ENCODE measurements at regions not wholly inside any gene's neighbourhood (a gene's known extent, or its start where the extent isn't known, plus 50 kb on each side); places are given as distances from the start of the nearest gene placed in this dataset.
"Not testable (repeated sequence)": the region's sequence is repeated elsewhere in the genome, so short reads cannot be mapped to it uniquely, and the experiment has no call there.

DNA sequence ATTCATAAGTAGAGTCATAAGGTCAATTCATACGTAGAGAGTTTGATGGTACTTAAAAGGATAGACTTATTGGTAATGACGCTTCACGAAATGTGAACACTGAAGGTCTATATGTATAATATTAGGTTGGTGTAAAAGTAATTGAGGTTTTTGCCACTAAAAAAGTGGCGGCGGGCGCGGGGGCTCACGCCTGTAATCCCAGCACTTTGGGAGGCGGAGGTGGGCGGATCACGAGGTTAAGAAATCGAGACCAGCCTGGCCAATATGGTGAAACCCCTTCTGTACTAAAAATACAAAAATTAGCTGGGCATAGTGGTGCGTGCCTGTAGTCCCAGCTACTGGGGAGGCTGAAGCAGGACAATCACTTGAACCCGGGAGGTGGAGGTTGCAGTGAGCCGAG, 1721.1 kb downstream of the SUCLG1 start:
- DNase-seq = not testable (repeated sequence)

- no peak for DNase-seq
Observed at GRCh38 chr2:82735336-82735735, 1723.7 kb downstream of the SUCLG1 start.

DNA sequence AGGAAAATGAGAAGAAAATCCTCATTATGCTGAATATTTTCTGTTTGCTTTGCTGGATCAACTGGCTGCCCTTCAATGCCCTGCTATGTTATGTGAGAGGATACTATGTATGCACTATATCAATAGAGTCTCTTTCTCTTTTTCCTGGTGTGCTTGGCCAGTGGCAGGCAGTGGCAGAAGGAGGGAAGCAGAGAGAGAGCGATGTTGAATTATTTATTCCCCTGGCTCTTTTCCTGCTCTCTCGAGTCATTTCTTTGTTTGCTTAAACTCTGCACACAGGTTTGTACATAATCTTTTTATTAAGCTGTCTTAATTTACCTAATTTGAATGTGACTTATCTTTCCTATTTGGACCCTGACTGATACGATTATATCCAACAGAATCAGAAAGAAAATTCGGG, 1727.3 kb downstream of the SUCLG1 start:
- DNase-seq = no peak

DNA sequence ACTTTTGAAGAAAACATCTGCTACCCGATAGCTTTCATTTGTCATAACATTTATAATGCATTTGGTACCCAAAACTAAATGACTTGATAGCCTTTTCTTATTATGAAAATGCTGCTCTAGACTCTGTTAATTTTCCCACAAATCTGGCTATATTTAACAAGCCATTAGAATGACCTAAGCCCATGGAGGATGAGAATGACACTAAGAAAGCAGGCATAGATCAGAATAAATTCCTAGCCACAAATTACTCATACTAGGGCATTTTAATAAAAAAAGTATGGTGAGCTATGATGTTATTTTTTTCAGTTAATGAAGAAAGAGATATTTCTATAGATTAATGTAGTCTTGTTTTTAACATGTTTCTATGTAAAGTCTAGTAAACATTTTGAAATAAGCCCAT, 1728.3 kb downstream of the SUCLG1 start:
- DNase-seq = no peak

- no peak for DNase-seq
Observed at GRCh38 chr2:82728090-82728489, 1731.0 kb downstream of the SUCLG1 start.

DNA sequence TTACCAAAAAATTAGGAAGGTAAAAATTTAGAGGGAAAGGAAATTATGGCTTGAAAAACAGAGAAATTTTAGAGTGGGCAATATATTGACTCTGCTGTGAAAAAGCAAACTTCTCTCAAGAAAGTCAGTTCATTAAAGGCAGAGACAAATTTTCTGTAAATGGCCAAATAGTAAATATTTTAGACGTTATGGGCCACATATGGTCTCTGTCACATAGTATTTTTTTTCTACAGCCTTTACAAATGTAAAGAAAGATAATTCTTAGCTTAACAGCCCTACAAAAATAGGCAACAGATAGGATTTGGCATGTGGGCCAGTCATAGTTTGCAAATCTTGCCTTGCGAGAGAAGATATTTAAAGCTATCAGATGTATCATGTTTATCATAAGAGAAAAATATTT, 1750.4 kb downstream of the SUCLG1 start:
- DNase-seq = no peak

GRCh38 chr2:82697231-82697630, 1761.8 kb downstream of the SUCLG1 start:
- DNase-seq = no peak

DNA sequence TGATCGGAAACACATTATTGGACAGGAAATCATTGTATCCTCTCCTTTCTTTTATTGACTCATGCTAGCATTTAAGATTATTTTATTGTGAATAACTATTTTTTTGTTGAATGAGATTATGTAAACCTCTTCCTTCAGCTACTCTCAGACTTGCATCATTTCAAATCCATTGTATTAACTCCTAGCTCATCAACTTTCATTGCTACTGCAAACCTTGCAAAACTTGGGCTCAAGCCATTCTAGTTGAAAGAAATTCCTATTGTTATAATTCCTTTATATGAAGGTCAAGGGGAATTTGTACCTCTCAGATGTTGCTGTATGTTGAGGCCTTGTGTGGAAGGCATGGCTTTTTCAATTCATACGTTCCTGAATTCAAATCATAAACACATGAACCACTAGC, 1764.6 kb downstream of the SUCLG1 start:
- DNase-seq = no peak

DNA sequence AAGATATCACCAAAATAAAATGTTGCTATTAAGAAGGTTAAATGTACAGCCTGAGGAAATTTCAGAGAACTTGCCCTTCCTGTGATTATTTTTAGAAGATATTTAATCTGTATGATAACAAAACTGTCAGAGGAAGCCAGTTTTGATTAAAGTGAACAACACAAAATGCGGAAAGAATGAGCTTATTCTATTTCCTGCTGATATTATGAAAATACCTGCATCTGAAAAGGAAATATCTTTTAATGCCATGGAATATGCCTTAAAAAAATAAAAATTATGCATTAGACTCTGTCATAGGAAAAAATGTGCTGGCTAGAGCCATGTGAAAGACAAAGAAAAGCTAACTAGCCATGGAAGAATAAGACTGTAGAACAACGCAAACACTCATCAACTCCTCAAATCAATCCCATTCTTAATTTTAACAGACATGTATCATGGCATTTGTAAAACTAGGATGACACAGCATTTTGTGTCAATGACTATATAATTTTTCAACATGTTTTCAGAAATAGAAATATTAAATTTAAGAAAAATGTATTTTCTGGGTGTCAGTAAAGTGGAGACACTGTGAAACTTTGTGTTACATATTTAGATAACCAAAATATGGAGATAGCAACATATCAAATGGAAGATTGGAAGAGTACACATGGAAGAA, 1768.2 kb downstream of the SUCLG1 start:
- DNase-seq = no peak

- DNase-seq = no peak
Observed at GRCh38 chr2:82675186-82675585, 1783.9 kb downstream of the SUCLG1 start.

DNA sequence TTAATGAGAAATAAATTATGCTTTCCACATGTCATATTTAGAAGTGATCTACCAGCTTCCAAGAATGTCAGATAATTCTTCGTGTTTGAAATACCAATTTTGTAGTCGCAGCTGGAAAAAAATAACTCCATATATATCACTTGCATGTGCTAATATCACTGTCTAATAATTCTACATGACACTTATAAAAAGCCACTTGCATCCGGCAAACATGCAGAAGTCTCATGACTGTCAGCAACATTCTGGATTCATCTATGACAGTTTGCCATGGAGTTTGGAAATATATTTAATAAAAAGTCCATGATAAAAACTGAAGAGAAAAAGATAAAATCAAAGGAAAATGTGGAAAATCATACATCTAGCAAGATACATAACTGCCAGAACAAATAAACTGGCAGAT, 1784.4 kb downstream of the SUCLG1 start:
- no peak for DNase-seq

DNA sequence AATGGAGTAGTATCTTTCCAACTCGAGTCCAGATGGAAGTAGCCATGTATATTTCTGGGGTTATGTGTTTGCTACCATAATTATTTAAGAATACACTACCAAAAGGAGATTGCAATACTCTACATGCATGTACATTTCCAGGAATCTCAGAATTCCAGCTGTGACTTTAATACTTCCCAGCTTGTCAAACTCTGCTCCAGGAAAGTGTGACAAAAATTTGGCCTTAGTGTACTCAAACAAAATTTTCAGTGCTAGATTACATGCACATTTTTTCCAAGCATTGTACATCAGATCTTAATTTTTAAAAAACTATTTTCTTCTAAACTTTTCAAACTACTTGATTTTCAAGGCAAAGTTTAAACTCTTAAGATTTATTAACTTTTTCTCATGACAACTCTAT, 1791.6 kb downstream of the SUCLG1 start:
- DNase-seq = no peak

GRCh38 chr2:82665691-82666090, 1793.4 kb downstream of the SUCLG1 start:
- no peak for DNase-seq

GRCh38 chr2:82657106-82657505, 1802.0 kb downstream of the SUCLG1 start:
- no peak for DNase-seq

DNA sequence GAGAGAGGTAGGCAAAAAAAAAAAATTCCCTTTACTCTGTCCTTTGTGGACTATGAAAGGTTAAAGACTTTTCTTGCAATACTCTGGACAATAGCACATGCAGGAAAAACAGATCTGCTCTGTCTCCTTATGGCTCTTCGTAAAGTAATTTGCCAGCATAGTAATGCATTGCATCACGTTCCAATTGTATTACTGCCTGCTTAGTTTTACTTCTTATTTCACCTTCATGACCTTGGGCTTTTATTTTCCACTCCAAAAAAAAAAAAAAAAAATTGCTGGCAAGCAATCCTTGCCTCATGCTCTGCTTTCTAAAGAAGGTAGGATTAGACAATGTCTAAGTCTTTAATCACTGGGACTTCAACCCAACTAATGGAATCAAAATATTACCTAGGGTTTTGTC, 1802.7 kb downstream of the SUCLG1 start:
- peak; percentile 4 for DNase-seq

DNA sequence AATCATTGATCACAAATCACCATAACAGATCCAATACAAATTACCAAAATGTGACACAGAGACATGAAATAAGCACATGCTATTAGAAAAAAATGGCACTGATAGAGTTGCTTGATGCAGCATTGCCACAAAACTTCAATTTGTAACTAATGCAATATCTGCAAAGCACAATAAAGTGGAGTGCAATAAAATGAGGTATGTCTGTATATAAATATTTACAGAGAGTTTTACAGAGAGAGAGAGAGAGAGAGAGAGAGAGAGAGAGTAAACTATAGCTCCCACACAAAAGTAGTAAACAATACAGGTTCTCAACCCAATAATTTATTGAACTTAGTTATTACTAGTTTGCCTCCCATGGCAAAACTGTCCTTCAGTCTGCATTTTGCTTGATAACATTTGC, 1807.0 kb downstream of the SUCLG1 start:
- DNase-seq = no peak

GRCh38 chr2:82650038-82650437, 1809.0 kb downstream of the SUCLG1 start:
- no peak for DNase-seq

DNA sequence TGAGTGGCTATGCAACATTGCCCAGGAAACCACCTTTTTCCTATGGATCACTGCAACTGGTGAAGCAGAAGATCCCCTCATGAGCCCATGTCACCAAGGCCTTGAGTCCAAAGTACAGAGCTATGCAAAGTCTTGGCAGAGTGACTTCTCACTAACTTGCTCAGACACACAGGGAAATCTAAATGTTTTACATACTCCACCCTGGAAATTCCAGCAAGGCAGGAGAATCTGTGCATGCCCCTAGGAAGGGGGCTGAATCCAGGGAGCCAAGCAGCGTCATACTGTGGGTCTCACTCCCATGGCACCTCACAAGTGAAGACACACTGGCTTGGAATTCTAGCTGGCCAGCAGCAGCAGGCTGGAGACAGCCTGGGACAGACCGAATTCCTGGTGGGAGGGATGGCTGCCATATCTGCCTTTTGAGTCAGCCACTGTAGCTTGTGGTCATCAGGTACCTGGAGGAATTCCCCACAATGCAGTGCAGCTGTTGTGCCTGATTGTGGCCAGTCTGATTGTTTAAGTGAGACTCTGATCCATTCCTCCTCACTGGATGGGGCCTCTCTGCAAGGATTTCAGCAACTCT, 1817.4 kb downstream of the SUCLG1 start:
- no peak for DNase-seq

DNA sequence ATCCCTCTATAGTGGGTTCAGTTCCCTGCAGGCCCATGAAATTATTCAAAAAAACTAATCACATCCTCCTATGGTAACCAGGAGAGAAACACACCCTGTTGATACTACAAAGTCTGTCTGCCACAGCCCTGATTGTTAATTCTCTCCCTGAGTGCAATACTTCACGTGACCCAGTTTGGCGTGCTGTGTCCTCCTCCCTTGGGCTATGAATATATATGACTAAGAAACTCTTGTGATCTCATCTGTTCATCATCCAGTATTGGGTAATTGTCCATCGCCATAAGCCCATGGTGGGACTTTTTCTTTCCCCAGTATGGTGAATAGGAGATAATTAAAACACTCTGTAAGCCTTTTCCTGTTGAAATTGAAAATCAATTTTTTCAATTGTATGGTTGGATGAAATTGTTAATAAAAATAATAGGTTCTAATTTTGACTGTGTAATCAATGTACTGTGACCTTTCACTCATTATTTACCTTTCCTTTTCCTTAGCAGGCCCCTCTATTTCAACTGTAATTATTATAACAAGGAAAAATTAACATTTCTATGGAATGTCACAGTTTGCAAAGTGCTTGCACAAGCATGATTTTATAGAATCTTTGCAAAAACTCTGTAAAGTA, 1822.6 kb downstream of the SUCLG1 start:
- DNase-seq = no peak

- DNase-seq = no peak
Observed at GRCh38 chr2:82599021-82599420, 1860.1 kb downstream of the SUCLG1 start.

DNA sequence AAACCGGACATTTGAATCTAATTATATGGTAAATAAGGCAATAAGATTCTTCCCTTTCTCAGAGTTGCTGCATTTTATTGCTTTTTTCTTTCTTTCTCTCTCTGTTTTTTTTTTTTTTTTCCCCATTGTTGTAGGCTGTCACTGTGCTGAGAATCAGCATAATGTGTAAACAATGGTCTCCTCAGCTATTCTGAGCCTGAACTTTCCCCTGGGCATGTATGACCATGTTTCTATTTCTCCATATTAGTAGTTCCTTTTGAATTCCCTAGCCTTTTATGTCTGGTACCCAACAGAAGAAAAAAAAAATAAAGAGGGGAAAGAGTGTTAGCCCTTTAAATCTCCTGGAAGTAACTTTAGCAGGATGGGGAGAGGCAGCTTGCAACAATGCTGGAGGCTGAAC, 1862.5 kb downstream of the SUCLG1 start:
- DNase-seq = no peak

- no peak for DNase-seq
Observed at GRCh38 chr2:82591718-82592117, 1867.4 kb downstream of the SUCLG1 start.

DNA sequence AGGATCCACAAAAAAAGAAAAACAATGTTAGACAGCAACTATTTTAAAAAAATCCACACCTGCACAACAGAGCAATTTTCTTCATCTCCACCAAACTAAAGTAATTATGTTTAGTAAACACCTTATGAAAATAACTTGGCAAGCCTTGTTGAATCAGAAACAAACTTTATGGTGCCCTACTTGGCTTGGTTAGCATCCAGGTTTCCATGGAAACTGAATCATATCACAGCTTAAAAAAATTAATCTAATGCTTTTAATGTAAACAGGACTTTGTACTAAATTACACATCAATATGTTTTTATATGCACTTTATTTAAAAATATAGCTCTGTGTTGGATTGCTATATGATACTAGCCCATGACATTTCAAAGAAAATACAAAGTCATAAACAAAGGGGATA, 1882.4 kb downstream of the SUCLG1 start:
- DNase-seq = no peak

GRCh38 chr2:82539280-82539621, 1919.8 kb downstream of the SUCLG1 start:
- DNase-seq = no peak

All from NCI-H2227 treated with DMSO at 0.1 percent for 48 hours (cell line).